ENCODE measurements at regions not wholly inside any gene's neighbourhood (a gene's known extent, or its start where the extent isn't known, plus 50 kb on each side); places are given as distances from the start of the nearest gene placed in this dataset.

DNA sequence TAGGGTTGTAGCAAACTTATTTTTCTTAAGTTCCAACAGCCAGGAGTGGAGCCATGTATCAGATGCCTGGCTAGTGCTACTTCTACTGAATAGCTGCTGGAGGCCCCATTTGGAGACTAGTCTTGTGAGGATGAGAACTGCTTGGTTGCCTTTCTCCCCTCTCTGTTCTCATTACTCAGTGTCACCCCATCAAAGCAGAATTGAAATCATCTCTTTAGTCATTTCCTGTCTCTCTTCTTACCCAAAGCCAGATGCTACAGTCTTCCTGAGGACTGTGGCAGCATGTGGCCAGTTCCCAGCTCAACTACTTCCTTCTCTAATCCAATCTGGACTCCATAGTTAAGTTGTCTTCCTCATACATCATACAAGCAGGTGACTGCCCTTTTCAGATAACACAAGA, 197.5 kb downstream of the BRINP2 start:
- H2AFZ ChIP-seq (ENCODE audit: low read length), result no peak overlapping the region
- H3K27me3 ChIP-seq (ENCODE audit: low read length), result no peaks in the 10 kb centered on the region
- no peak overlapping the region for H3K9ac ChIP-seq (ENCODE audit: low read length)
- H3K4me1 ChIP-seq (ENCODE audit: insufficient read depth, low read length), result no peaks in the 10 kb centered on the region
- no peaks in the 10 kb centered on the region for H3F3A ChIP-seq (ENCODE audit: low read length, unreplicated experiment)
- TF ChIP-seq EZH2 (IDR thresholded peaks at IDR 0.05; ENCODE audit: low read length, unreplicated experiment) (no peak), EZH2phosphoT487 (IDR thresholded peaks at IDR 0.05; ENCODE audit: borderline replicate concordance, low read length) (no peak)
- TF ChIP-seq, protein P1, sequence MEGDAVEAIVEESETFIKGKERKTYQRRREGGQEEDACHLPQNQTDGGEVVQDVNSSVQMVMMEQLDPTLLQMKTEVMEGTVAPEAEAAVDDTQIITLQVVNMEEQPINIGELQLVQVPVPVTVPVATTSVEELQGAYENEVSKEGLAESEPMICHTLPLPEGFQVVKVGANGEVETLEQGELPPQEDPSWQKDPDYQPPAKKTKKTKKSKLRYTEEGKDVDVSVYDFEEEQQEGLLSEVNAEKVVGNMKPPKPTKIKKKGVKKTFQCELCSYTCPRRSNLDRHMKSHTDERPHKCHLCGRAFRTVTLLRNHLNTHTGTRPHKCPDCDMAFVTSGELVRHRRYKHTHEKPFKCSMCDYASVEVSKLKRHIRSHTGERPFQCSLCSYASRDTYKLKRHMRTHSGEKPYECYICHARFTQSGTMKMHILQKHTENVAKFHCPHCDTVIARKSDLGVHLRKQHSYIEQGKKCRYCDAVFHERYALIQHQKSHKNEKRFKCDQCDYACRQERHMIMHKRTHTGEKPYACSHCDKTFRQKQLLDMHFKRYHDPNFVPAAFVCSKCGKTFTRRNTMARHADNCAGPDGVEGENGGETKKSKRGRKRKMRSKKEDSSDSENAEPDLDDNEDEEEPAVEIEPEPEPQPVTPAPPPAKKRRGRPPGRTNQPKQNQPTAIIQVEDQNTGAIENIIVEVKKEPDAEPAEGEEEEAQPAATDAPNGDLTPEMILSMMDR (conservative IDR thresholded peaks at IDR 0.05; ENCODE audit: low read depth, low read length), result no peak
- H3K79me2 ChIP-seq (ENCODE audit: low read length), result no peaks in the 10 kb centered on the region
- no TSS peak for BruUV-seq (replicated peaks)
- H4K20me1 ChIP-seq (ENCODE audit: low read length), result no peaks in the 10 kb centered on the region
- ChIA-PET POLR2A (ENCODE audit: unreplicated experiment) (no interaction called here), CTCF (no interaction called here)
- no peak; the same call in 1 of the 2 replicates for ATAC-seq
- no peak overlapping the region for H3K4me3 ChIP-seq (ENCODE audit: low read length)
- DNase-seq, result no peak
- H3K9me2 ChIP-seq (replicated peaks; ENCODE audit: low read length), result no peaks in the 10 kb centered on the region
- no peak overlapping the region for H3K4me2 ChIP-seq (ENCODE audit: low read length)
- no peaks in the 10 kb centered on the region for H3K9me3 ChIP-seq (ENCODE audit: low read length)
- intact Hi-C loops (cut with micrococcal nuclease), result no loop called here
- H3K27ac ChIP-seq (ENCODE audit: low read length), result no peak overlapping the region
- no peaks in the 10 kb centered on the region for H3K36me3 ChIP-seq (ENCODE audit: low read depth, low read length)

DNA sequence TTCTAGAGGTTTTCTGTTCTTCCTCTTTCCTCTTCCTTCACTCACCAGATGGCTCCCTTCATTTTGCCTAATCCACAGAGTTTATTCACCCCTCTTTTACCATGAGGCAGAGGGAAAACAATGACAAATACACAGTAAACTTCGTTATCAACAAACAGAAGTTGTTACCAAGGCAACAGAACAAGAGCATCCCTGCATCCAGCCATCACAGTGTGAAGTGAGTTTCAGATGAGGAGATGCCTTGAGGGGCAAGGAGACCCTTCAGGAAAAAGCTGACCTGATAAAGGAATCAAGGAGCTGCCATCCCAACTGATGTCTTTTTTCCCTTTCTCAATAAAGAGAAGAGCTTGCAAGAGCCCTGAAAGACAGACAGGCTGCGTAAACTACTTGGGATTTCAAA, 195.3 kb downstream of the BRINP2 start:
- H3K27me3 ChIP-seq (ENCODE audit: low read length), result no peaks in the 10 kb centered on the region
- no peak overlapping the region for H3K4me3 ChIP-seq (ENCODE audit: low read length)
- H3K36me3 ChIP-seq (ENCODE audit: low read depth, low read length), result no peaks in the 10 kb centered on the region
- H3K9me2 ChIP-seq (replicated peaks; ENCODE audit: low read length), result no peaks in the 10 kb centered on the region
- no TSS peak for BruUV-seq (replicated peaks)
- POLR2A ChIA-PET (ENCODE audit: unreplicated experiment), result no interaction called here
- H3K9me3 ChIP-seq (ENCODE audit: low read length), result no peaks in the 10 kb centered on the region
- CTCF ChIA-PET, result no interaction called here
- intact Hi-C loops (cut with micrococcal nuclease), result no loop called here
- DNase-seq, result no peak
- no peaks in the 10 kb centered on the region for H3K79me2 ChIP-seq (ENCODE audit: low read length)
- H3F3A ChIP-seq (ENCODE audit: low read length, unreplicated experiment), result no peaks in the 10 kb centered on the region
- no peak overlapping the region for H3K4me2 ChIP-seq (ENCODE audit: low read length)
- no peak for ATAC-seq
- H3K4me1 ChIP-seq (ENCODE audit: insufficient read depth, low read length), result no peaks in the 10 kb centered on the region
- no peak overlapping the region for H2AFZ ChIP-seq (ENCODE audit: low read length)
- no peaks in the 10 kb centered on the region for H4K20me1 ChIP-seq (ENCODE audit: low read length)
- H3K9ac ChIP-seq (ENCODE audit: low read length), result no peak overlapping the region
- TF ChIP-seq, protein P1 (conservative IDR thresholded peaks at IDR 0.05; ENCODE audit: low read depth, low read length), result no peak
- no peak for TF ChIP-seq EZH2 (IDR thresholded peaks at IDR 0.05; ENCODE audit: low read length, unreplicated experiment)
- TF ChIP-seq EZH2phosphoT487 (IDR thresholded peaks at IDR 0.05; ENCODE audit: borderline replicate concordance, low read length), result no peak
- H3K27ac ChIP-seq (ENCODE audit: low read length), result no peak overlapping the region

DNA sequence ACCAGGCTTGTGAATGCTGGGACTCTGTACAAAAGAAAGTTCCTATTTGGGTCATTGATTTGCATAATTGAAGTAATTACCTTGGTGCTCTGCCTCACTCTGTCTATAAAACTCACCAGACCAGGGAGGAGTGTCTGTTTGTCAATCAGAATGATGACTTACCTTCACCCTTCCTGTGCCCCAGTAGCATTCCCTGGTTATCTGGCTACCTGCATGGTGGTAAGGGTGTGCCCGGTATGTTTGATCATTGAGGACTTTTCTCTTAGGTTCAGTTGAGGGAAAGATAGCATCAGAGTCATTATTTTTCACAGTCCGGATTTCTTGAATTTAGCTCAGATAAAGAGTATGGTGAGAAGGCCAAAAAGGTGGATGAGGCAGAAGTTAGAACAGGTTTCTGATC, 190.0 kb downstream of the BRINP2 start:
- Histone ChIP-seq H3K9me2 (replicated peaks; ENCODE audit: low read length) (no peaks in the 10 kb centered on the region), H3K79me2 (ENCODE audit: low read length) (no peaks in the 10 kb centered on the region), H3K27me3 (ENCODE audit: low read length) (no peaks in the 10 kb centered on the region), H3K9me3 (ENCODE audit: low read length) (no peaks in the 10 kb centered on the region), H3F3A (ENCODE audit: low read length, unreplicated experiment) (no peaks in the 10 kb centered on the region), H3K9ac (ENCODE audit: low read length) (no peak overlapping the region), H3K36me3 (ENCODE audit: low read depth, low read length) (no peaks in the 10 kb centered on the region), H4K20me1 (ENCODE audit: low read length) (no peaks in the 10 kb centered on the region), H3K4me1 (ENCODE audit: insufficient read depth, low read length) (0 out of 2 replicates have a peak, but pooled peaks cover 2% of the 10 kb centered on the region), H3K27ac (ENCODE audit: low read length) (no peak overlapping the region), H3K4me3 (ENCODE audit: low read length) (no peak overlapping the region), H2AFZ (ENCODE audit: low read length) (no peak overlapping the region), H3K4me2 (ENCODE audit: low read length) (no peak overlapping the region)
- no TSS peak for BruUV-seq (replicated peaks)
- ATAC-seq (no peak), DNase-seq (no peak)
- ChIA-PET CTCF (no interaction called here), POLR2A (ENCODE audit: unreplicated experiment) (no interaction called here)
- intact Hi-C loops (cut with micrococcal nuclease), result no loop called here
- TF ChIP-seq, protein P1 (conservative IDR thresholded peaks at IDR 0.05; ENCODE audit: low read depth, low read length), result no peak
- TF ChIP-seq EZH2 (IDR thresholded peaks at IDR 0.05; ENCODE audit: low read length, unreplicated experiment) (no peak), EZH2phosphoT487 (IDR thresholded peaks at IDR 0.05; ENCODE audit: borderline replicate concordance, low read length) (no peak)

All from PC-3 (cell line).